GM23338 (cell line): ENCODE measurements at regions not wholly inside any gene's neighbourhood (a gene's known extent, or its start where the extent isn't known, plus 50 kb on each side); places are given as distances from the start of the nearest gene placed in this dataset.

Experiments used
- ATAC-seq: fragments of 200-7000 bp; cut with Tn5 transposase; 3 replicates; pipeline ENCODE4 v1.9.1; 2020
- DNase-seq: peaks from one replicate; pipeline ENCODE4 v3.0.0-alpha.2; 2015; ENCODE audit warnings: low spot score
- H2AFZ ChIP-seq: fragments of 200-600 bp; sonication (generic); 2 replicates; pipeline ENCODE4 v1.8.0; 2016; ENCODE audit warnings: antibody characterized with exemption, mild to moderate bottlenecking, moderate library complexity
- H3F3A ChIP-seq: fragments of 200-600 bp; sonication (generic); replicated peaks from 2 replicates; pipeline ENCODE4 v1.8.0; 2017; ENCODE audit warnings: antibody characterized with exemption, mixed run types, low read depth
- H3K27ac ChIP-seq: fragments of 200-600 bp; sonication (generic); 2 replicates; pipeline ENCODE4 v1.6.1; 2016; ENCODE audit warnings: low read depth
- H3K27me3 ChIP-seq: fragments of 200-600 bp; sonication (generic); 2 replicates; pipeline ENCODE4 v1.8.0; 2016; ENCODE audit warnings: mild to moderate bottlenecking, mixed run types, moderate library complexity; ENCODE audit not compliant: insufficient read depth
- H3K36me3 ChIP-seq: fragments of 200-600 bp; sonication (generic); 2 replicates; pipeline ENCODE4 v1.8.0; 2016; ENCODE audit warnings: mild to moderate bottlenecking; ENCODE audit not compliant: insufficient read depth
- H3K4me1 ChIP-seq: fragments of 200-600 bp; sonication (generic); 2 replicates; pipeline ENCODE4 v1.8.0; 2016; ENCODE audit warnings: mild to moderate bottlenecking, moderate library complexity; ENCODE audit not compliant: insufficient read depth
- H3K4me2 ChIP-seq: fragments of 200-600 bp; sonication (generic); 2 replicates; pipeline ENCODE4 v1.7.1; 2017; ENCODE audit warnings: mixed run types
- H3K4me3 ChIP-seq: fragments of 200-600 bp; sonication (generic); 2 replicates; pipeline ENCODE4 v1.6.1; 2016; ENCODE audit warnings: mixed run types
- H3K79me2 ChIP-seq: fragments of 200-600 bp; sonication (generic); replicated peaks from 2 replicates; pipeline ENCODE4 v1.8.0; 2017; ENCODE audit warnings: mild to moderate bottlenecking; ENCODE audit not compliant: insufficient read depth
- H3K9me2 ChIP-seq: fragments of 200-600 bp; sonication (generic); 2 replicates; pipeline ENCODE4 v1.8.0; 2017; ENCODE audit not compliant: insufficient read depth
- H4K20me1 ChIP-seq: fragments of 200-600 bp; sonication (generic); replicated peaks from 2 replicates; pipeline ENCODE4 v1.8.0; 2017; ENCODE audit warnings: mild to moderate bottlenecking; ENCODE audit not compliant: insufficient read depth
- H3K27ac Mint-ChIP-seq: 2 replicates; pipeline ENCODE4 v1.8.0; 2020; ENCODE audit warnings: inconsistent platforms, mild to moderate bottlenecking, moderate library complexity, mixed read lengths
- H3K27me3 Mint-ChIP-seq: 3 replicates; pipeline ENCODE4 v1.8.0; 2022; ENCODE audit warnings: low read depth, mild to moderate bottlenecking, moderate library complexity, mixed read lengths, inconsistent platforms; ENCODE audit not compliant: insufficient read depth, poor library complexity
- H3K36me3 Mint-ChIP-seq: 3 replicates; pipeline ENCODE4 v1.8.0; 2021; ENCODE audit warnings: low read depth, mild to moderate bottlenecking, inconsistent platforms, moderate library complexity, mixed read lengths
- H3K4me1 Mint-ChIP-seq: 3 replicates; pipeline ENCODE4 v1.8.0; 2020; ENCODE audit warnings: mild to moderate bottlenecking, inconsistent platforms, mixed read lengths
- H3K4me3 Mint-ChIP-seq: 3 replicates; pipeline ENCODE4 v1.8.0; 2021; ENCODE audit warnings: moderate library complexity, mild to moderate bottlenecking, inconsistent platforms, mixed read lengths
- H3K9me3 Mint-ChIP-seq: 3 replicates; pipeline ENCODE4 v1.8.0; 2020; ENCODE audit warnings: moderate library complexity, mild to moderate bottlenecking, inconsistent platforms, mixed read lengths
- CTCF ChIP-seq, 2 experiments: fragments of 200-600 bp in 1 of 2; sonication (generic) in 1 of 2; conservative IDR thresholded peaks; 2 replicates each; pipeline versions ENCODE4 v1.5.1 to v1.6.1; 2016 to 2017; ENCODE audit warnings: antibody characterized with exemption in 2 of 2, low read depth in 2 of 2, mild to moderate bottlenecking in 2 of 2, moderate library complexity in 1 of 2
- EZH2phosphoT487 ChIP-seq: fragments of 200-600 bp; sonication (generic); IDR thresholded peaks from one replicate; pipeline ENCODE4 v1.8.1; 2018; ENCODE audit warnings: antibody characterized with exemption; ENCODE audit not compliant: unreplicated experiment
- POLR2AphosphoS5 ChIP-seq: IDR thresholded peaks from 2 replicates; pipeline ENCODE4 v1.6.1; 2016; ENCODE audit warnings: antibody characterized with exemption, low read depth
- REST ChIP-seq: IDR thresholded peaks from one replicate; pipeline ENCODE4 v1.6.1; 2018; ENCODE audit warnings: antibody characterized with exemption; ENCODE audit not compliant: unreplicated experiment
- ZNF114 ChIP-seq: fragments of 250-450 bp; sonication (Bioruptor Pico); IDR thresholded peaks from 2 replicates; pipeline ENCODE4 v1.5.0; 2020; ENCODE audit warnings: mild to moderate bottlenecking, moderate library complexity

GRCh38 chr11:31972623-31973022 is 118.3 kb upstream of the RCN1 start:
- no peak overlapping the region for H3K27ac Mint-ChIP-seq
- Histone ChIP-seq H3K4me2 (no peak overlapping the region), H2AFZ (no peak overlapping the region), H3K9me2 (no peaks in the 10 kb centered on the region), H3K4me3 (no peak overlapping the region), H3K36me3 (no peaks in the 10 kb centered on the region), H3F3A (no peaks in the 10 kb centered on the region), H3K79me2 (no peaks in the 10 kb centered on the region), H4K20me1 (no peaks in the 10 kb centered on the region), H3K27me3 (no peaks in the 10 kb centered on the region), H3K27ac (no peak overlapping the region), H3K4me1 (no peaks in the 10 kb centered on the region)
- H3K9me3 Mint-ChIP-seq: peaks cover 19% of the 10 kb centered on the region
- peaks cover 3% of the 10 kb centered on the region; the same call in 1 of the 3 replicates for H3K4me1 Mint-ChIP-seq
- ATAC-seq: no peak
- TF ChIP-seq ZNF114 (CRISPR knock-in tag): no peak
- no peak for TF ChIP-seq CTCF (conservative IDR thresholded peaks at IDR 0.05; ENCODE audit: low read depth in 2 of 2)
- no peak for TF ChIP-seq REST
- H3K27me3 Mint-ChIP-seq: peaks cover 4% of the 10 kb centered on the region
- no peak overlapping the region for H3K4me3 Mint-ChIP-seq
- peaks cover 8% of the 10 kb centered on the region; the same call in 2 of the 3 replicates for H3K36me3 Mint-ChIP-seq
- DNase-seq: no peak

GRCh38 chr11:31969359-31969702 is 121.5 kb upstream of the RCN1 start:
- Histone ChIP-seq H3K9me2 (no peaks in the 10 kb centered on the region; the same call in 1 of the 2 replicates), H3K27ac (no peak overlapping the region), H3K4me3 (no peak overlapping the region), H4K20me1 (no peaks in the 10 kb centered on the region), H3K36me3 (no peaks in the 10 kb centered on the region), H3K4me1 (no peaks in the 10 kb centered on the region), H3F3A (no peaks in the 10 kb centered on the region), H2AFZ (0 out of 2 replicates have a peak overlapping the region, but pooled peaks have one; percentile 14), H3K27me3 (no peaks in the 10 kb centered on the region), H3K79me2 (no peaks in the 10 kb centered on the region), H3K4me2 (no peak overlapping the region)
- Mint-ChIP-seq H3K4me1 (no peaks in the 10 kb centered on the region), H3K27ac (no peak overlapping the region), H3K36me3 (peaks cover 8% of the 10 kb centered on the region; the same call in 2 of the 3 replicates), H3K9me3 (peaks cover 19% of the 10 kb centered on the region), H3K4me3 (no peak overlapping the region), H3K27me3 (peaks cover 2% of the 10 kb centered on the region)
- ATAC-seq: no peak
- DNase-seq: no peak
- no peak for TF ChIP-seq REST
- TF ChIP-seq CTCF (conservative IDR thresholded peaks at IDR 0.05; ENCODE audit: low read depth in 2 of 2): no peak
- no peak for TF ChIP-seq EZH2phosphoT487
- TF ChIP-seq POLR2AphosphoS5: no peak
